HepG2 (cell line): ENCODE measurements at regions not wholly inside any gene's neighbourhood (a gene's known extent, or its start where the extent isn't known, plus 50 kb on each side); places are given as distances from the start of the nearest gene placed in this dataset.

Experiments
- AHR ChIP-seq: IDR thresholded peaks from 2 replicates; pipeline ENCODE4 v1.6.1; 2018; ENCODE audit warnings: missing genetic modification reagents, missing compliant biosample characterization
- CSRNP2 ChIP-seq: sonication (generic); formaldehyde crosslinking; conservative IDR thresholded peaks from 2 replicates; pipeline ENCODE4 v1.8.0; 2022; ENCODE audit warnings: low read depth, missing genetic modification reagents
- FLYWCH1 ChIP-seq: sonication (generic); formaldehyde crosslinking; IDR thresholded peaks from 2 replicates; pipeline ENCODE4 v1.8.1; 2023; ENCODE audit warnings: mild to moderate bottlenecking, missing genetic modification reagents
- FOSL2 ChIP-seq: sonication (generic); formaldehyde crosslinking; IDR thresholded peaks from 2 replicates; pipeline ENCODE4 v1.4.0; 2020; ENCODE audit warnings: missing genetic modification reagents
- IKZF5 ChIP-seq: IDR thresholded peaks from 2 replicates; pipeline ENCODE4 v1.6.1; 2018; ENCODE audit warnings: missing genetic modification reagents, mild to moderate bottlenecking, missing compliant biosample characterization
- MLXIP ChIP-seq: sonication (generic); formaldehyde crosslinking; IDR thresholded peaks from 2 replicates; pipeline ENCODE4 v1.9.0; 2021; ENCODE audit warnings: missing genetic modification reagents, borderline replicate concordance
- PATZ1 ChIP-seq: sonication (generic); formaldehyde crosslinking; IDR thresholded peaks from 2 replicates; pipeline ENCODE4 v1.4.0; 2020; ENCODE audit warnings: missing genetic modification reagents
- YEATS2 ChIP-seq: sonication (generic); formaldehyde crosslinking; IDR thresholded peaks from 2 replicates; pipeline ENCODE4 v1.4.0; 2020; ENCODE audit warnings: missing genetic modification reagents, borderline replicate concordance
- ZFY ChIP-seq: sonication (generic); formaldehyde crosslinking; IDR thresholded peaks from 2 replicates; pipeline ENCODE4 v1.4.0; 2020; ENCODE audit warnings: missing genetic modification reagents
- ZNF20 ChIP-seq: sonication (generic); formaldehyde crosslinking; IDR thresholded peaks from 2 replicates; pipeline ENCODE4 v1.4.0; 2020; ENCODE audit warnings: mild to moderate bottlenecking, moderate library complexity, missing genetic modification reagents
- ZNF30 ChIP-seq: sonication (generic); formaldehyde crosslinking; IDR thresholded peaks from 2 replicates; pipeline ENCODE4 v1.5.0; 2020; ENCODE audit warnings: mild to moderate bottlenecking, missing genetic modification reagents
- ZNF446 ChIP-seq: sonication (generic); formaldehyde crosslinking; IDR thresholded peaks from 2 replicates; pipeline ENCODE4 v1.5.0; 2020; ENCODE audit warnings: mild to moderate bottlenecking, missing genetic modification reagents
- ZNF572 ChIP-seq: sonication (generic); formaldehyde crosslinking; IDR thresholded peaks from 2 replicates; pipeline ENCODE4 v1.5.1; 2020; ENCODE audit warnings: mild to moderate bottlenecking, missing genetic modification reagents
- ZNF574 ChIP-seq: sonication (generic); formaldehyde crosslinking; IDR thresholded peaks from 2 replicates; pipeline ENCODE4 v1.4.0; 2020; ENCODE audit warnings: missing genetic modification reagents
- ZNF619 ChIP-seq: sonication (generic); formaldehyde crosslinking; IDR thresholded peaks from 2 replicates; pipeline ENCODE4 v1.4.0; 2020; ENCODE audit warnings: mild to moderate bottlenecking, missing genetic modification reagents
- ZNF710 ChIP-seq: sonication (generic); formaldehyde crosslinking; IDR thresholded peaks from 2 replicates; pipeline ENCODE4 v1.5.0; 2020; ENCODE audit warnings: mild to moderate bottlenecking, missing genetic modification reagents, borderline replicate concordance
- ZNF784 ChIP-seq: sonication (generic); formaldehyde crosslinking; IDR thresholded peaks from 2 replicates; pipeline ENCODE4 v1.5.1; 2020; ENCODE audit warnings: missing genetic modification reagents, mild to moderate bottlenecking, borderline replicate concordance

- no peak for TF ChIP-seq ZNF619 (CRISPR knock-in tag)
- TF ChIP-seq MLXIP (CRISPR knock-in tag), result no peak
- TF ChIP-seq ZNF784 (CRISPR knock-in tag), result no peak
- TF ChIP-seq YEATS2, result no peak
- no peak for TF ChIP-seq ZNF446 (CRISPR knock-in tag)
- no peak for TF ChIP-seq ZNF20
- peak; percentile 51; the same call in 1 of the 2 replicates for TF ChIP-seq ZNF574 (CRISPR knock-in tag)
- no peak for TF ChIP-seq FLYWCH1 (CRISPR knock-in tag)
- TF ChIP-seq IKZF5 (CRISPR knock-in tag), result no peak
- peak; percentile 28; the same call in 1 of the 2 replicates for TF ChIP-seq FOSL2
- TF ChIP-seq AHR (CRISPR knock-in tag), result no peak
- no peak for TF ChIP-seq ZNF572 (CRISPR knock-in tag)
- no peak for TF ChIP-seq ZNF710
- TF ChIP-seq ZFY (CRISPR knock-in tag), result no peak
- TF ChIP-seq ZNF30 (CRISPR knock-in tag), result no peak
- TF ChIP-seq PATZ1 (CRISPR knock-in tag), result no peak
- TF ChIP-seq CSRNP2, result no peak
Measured at GRCh38 chr2:47264143-47264542, 87.8 kb upstream of the CALM2 start (continued).
